B cell (primary cell): ENCODE measurements at regions not wholly inside any gene's neighbourhood (a gene's known extent, or its start where the extent isn't known, plus 50 kb on each side); places are given as distances from the start of the nearest gene placed in this dataset.

ENCODE experiments used
- ATAC-seq: fragments of 200-7000 bp; cut with Tn5 transposase; one replicate; pipeline ENCODE4 v1.10.0; 2021; ENCODE audit warnings: low read depth, mild to moderate bottlenecking, moderate number of reproducible peaks, moderate library complexity
- CTCF ChIA-PET: fragments of 350-600 bp; sonication (Branson Sonifier 250); formaldehyde crosslinking; loops from one replicate; lab custom pipeline; 2021; ENCODE audit warnings: antibody characterized with exemption, inconsistent platforms; lab: Charles Lee
- POLR2A ChIA-PET: fragments of 350-600 bp; sonication (Branson Sonifier 250); formaldehyde crosslinking; loops from one replicate; lab custom pipeline; 2021; ENCODE audit warnings: antibody characterized with exemption; lab: Charles Lee
- DNase-seq: peaks from one replicate; pipeline ENCODE4 v3.0.0; 2013
- H2AFZ ChIP-seq: 2 replicates; pipeline ENCODE4 v1.6.1; 2012; ENCODE audit warnings: mild to moderate bottlenecking, low read depth, low read length; ENCODE audit not compliant: insufficient read depth, poor library complexity, severe bottlenecking
- H3K27ac ChIP-seq, 2 donors: 1 replicate in 1 of 2; 2 replicates in 1 of 2; pipeline ENCODE4 v1.5.1; 2012 to 2013; ENCODE audit warnings: low read length in 2 of 2, mild to moderate bottlenecking in 2 of 2, moderate library complexity in 1 of 2
- H3K27me3 ChIP-seq, 4 experiments: fragments of 200-600 bp in 1 of 4; sonication (generic) in 1 of 4; replicated peaks in 1 of 4; 1 replicate in 2 of 4; 2 replicates in 2 of 4; pipeline versions ENCODE4 v1.6.1 to v1.7.0; 2013 to 2016; ENCODE audit warnings: low read length in 3 of 4, mild to moderate bottlenecking in 2 of 4, mixed read lengths in 1 of 4, moderate library complexity in 1 of 4; ENCODE audit not compliant: insufficient read depth in 4 of 4, control insufficient read depth in 3 of 4; ENCODE audit errors: control extremely low read depth in 1 of 4
- H3K36me3 ChIP-seq, 2 experiments: replicated peaks in 1 of 2; 1 replicate in 1 of 2; 2 replicates in 1 of 2; pipeline versions ENCODE4 v1.6.1 to v1.7.1; 2013; ENCODE audit warnings: low read length in 1 of 2; ENCODE audit not compliant: insufficient read depth in 2 of 2, control insufficient read depth in 1 of 2; ENCODE audit errors: control extremely low read depth in 1 of 2, extremely low read depth in 1 of 2
- H3K4me1 ChIP-seq, 2 donors: fragments of 200-600 bp in 1 of 2; sonication (generic) in 1 of 2; 1 replicate in 1 of 2; 2 replicates in 1 of 2; pipeline versions ENCODE4 v1.5.1 to v1.6.1; 2013 to 2017; ENCODE audit warnings: low read length in 2 of 2; ENCODE audit not compliant: control insufficient read depth in 2 of 2, insufficient read depth in 2 of 2
- H3K4me2 ChIP-seq: replicated peaks from 2 replicates; pipeline ENCODE3; 2012; ENCODE audit warnings: mild to moderate bottlenecking, low read depth, low read length; ENCODE audit not compliant: poor library complexity, severe bottlenecking
- H3K4me3 ChIP-seq, 5 experiments: fragments of 200-600 bp in 1 of 5; sonication (generic) in 1 of 5; 1 replicate in 3 of 5; 2 replicates in 2 of 5; pipeline versions ENCODE4 v1.5.1 to v1.7.0; 2011 to 2016; ENCODE audit warnings: low read length in 4 of 5, mild to moderate bottlenecking in 4 of 5, low read depth in 2 of 5, control low read depth in 1 of 5, moderate library complexity in 1 of 5; ENCODE audit not compliant: insufficient read depth in 1 of 5; ENCODE audit errors: control extremely low read depth in 1 of 5, extremely low read depth in 1 of 5
- H3K79me2 ChIP-seq: fragments of 200-600 bp; sonication (generic); one replicate; pipeline ENCODE4 v1.6.0; 2016; ENCODE audit warnings: low read length; ENCODE audit not compliant: control insufficient read depth, insufficient read depth
- H3K9ac ChIP-seq: fragments of 200-600 bp; sonication (generic); 2 replicates; pipeline ENCODE4 v1.6.1; 2017; ENCODE audit warnings: mild to moderate bottlenecking, low read length, moderate library complexity
- H3K9me3 ChIP-seq, 3 donors: one replicate each; pipeline versions ENCODE4 v1.6.1 to v1.7.1; 2013; ENCODE audit warnings: low read length in 2 of 3; ENCODE audit not compliant: control insufficient read depth in 2 of 3, insufficient read depth in 1 of 3; ENCODE audit errors: control extremely low read depth in 1 of 3
- H4K20me1 ChIP-seq: 2 replicates; pipeline ENCODE4 v1.6.0; 2012; ENCODE audit warnings: mild to moderate bottlenecking, low read length; ENCODE audit not compliant: insufficient read depth, control insufficient read depth, poor library complexity, severe bottlenecking
- H3K27ac Mint-ChIP-seq: one replicate; pipeline ENCODE4 v1.8.0; 2021; ENCODE audit warnings: mixed read lengths
- H3K27me3 Mint-ChIP-seq: one replicate; pipeline ENCODE4 v1.8.0; 2021; ENCODE audit warnings: mixed read lengths
- H3K4me1 Mint-ChIP-seq: one replicate; pipeline ENCODE4 v1.8.0; 2021; ENCODE audit warnings: mixed read lengths
- H3K4me3 Mint-ChIP-seq: one replicate; pipeline ENCODE4 v1.8.0; 2021; ENCODE audit warnings: mixed read lengths
- H3K9me3 Mint-ChIP-seq: one replicate; pipeline ENCODE4 v1.8.0; 2022; ENCODE audit warnings: mixed read lengths; ENCODE audit not compliant: insufficient read depth
- CTCF ChIP-seq: fragments of 200-600 bp; IDR thresholded peaks from one replicate; pipeline ENCODE4 v1.8.0; 2022; ENCODE audit warnings: antibody characterized with exemption, mild to moderate bottlenecking
- EZH2 ChIP-seq: IDR thresholded peaks from 2 replicates; pipeline ENCODE4 v1.6.1; 2012; ENCODE audit warnings: borderline replicate concordance, low read depth, mild to moderate bottlenecking, moderate library complexity, low read length; ENCODE audit not compliant: insufficient read depth, poor library complexity, severe bottlenecking
- WGBS: methylation state at CpG from one replicate; pipeline ENCODE4 v1.1.5; 2013; ENCODE audit warnings: missing lambda C conversion rate; ENCODE audit not compliant: insufficient coverage; 5-methylcytosine and 5-hydroxymethylcytosine counted together
- intact Hi-C: fragments of 100-400 bp; cut with micrococcal nuclease; formaldehyde crosslinking; loops from one replicate; pipeline ENCODE4 v1.10.0; 2022

DNA sequence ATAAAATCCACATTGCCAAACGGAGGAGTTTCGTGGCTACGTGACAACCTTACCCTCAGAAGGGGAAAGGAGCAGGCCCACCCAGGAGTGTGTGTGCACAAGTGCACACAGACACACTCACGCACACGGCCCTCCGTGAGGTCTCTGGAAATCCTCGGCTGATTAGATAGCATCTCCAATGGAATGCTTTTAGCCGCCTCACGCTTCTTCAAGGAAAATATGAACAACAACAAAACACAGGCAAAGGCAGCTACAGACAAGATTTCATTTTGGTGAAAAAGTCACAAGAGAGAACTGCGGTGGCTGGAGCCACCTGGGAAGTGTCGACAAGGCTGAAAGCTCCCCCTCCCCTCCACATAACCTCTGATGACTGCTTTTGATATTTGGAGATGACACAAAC, 391.8 kb upstream of the MKI67 start:
- H3K4me1 ChIP-seq = no peaks in the 10 kb centered on the region
- H3K36me3 ChIP-seq = no peaks in the 10 kb centered on the region
- no peak overlapping the region for H3K4me3 ChIP-seq
- Mint-ChIP-seq H3K4me3 (no peak overlapping the region), H3K27me3 (no peaks in the 10 kb centered on the region), H3K4me1 (no peaks in the 10 kb centered on the region), H3K27ac (no peak overlapping the region), H3K9me3 (no peaks in the 10 kb centered on the region)
- intact Hi-C loops = no loop called here
- no peaks in the 10 kb centered on the region for H3K27me3 ChIP-seq
- whole genome bisulfite sequencing = 91% methylated on average over 9 of the region's 11 CpGs
- peaks cover 0 to 6% (median 0%) of the 10 kb centered on the region in 3 donors for H3K9me3 ChIP-seq
- ChIA-PET CTCF (no interaction called here), POLR2A (no interaction called here)
- TF ChIP-seq EZH2 = no peak
- no peak for TF ChIP-seq CTCF
- H2AFZ ChIP-seq = no peak overlapping the region
- H3K9ac ChIP-seq = no peak overlapping the region
- no peak for ATAC-seq
- no peaks in the 10 kb centered on the region for H3K79me2 ChIP-seq
- DNase-seq = no peak
- H3K4me2 ChIP-seq = no peak overlapping the region
- no peak overlapping the region for H3K27ac ChIP-seq
- no peaks in the 10 kb centered on the region for H4K20me1 ChIP-seq

- Histone ChIP-seq H4K20me1 (no peaks in the 10 kb centered on the region), H3K9ac (no peak overlapping the region), H3K4me1 (no peaks in the 10 kb centered on the region), H3K4me2 (no peak overlapping the region), H3K36me3 (no peaks in the 10 kb centered on the region), H2AFZ (no peak overlapping the region), H3K4me3 (no peak overlapping the region), H3K27ac (no peak overlapping the region), H3K79me2 (no peaks in the 10 kb centered on the region), H3K9me3 (peaks cover 0 to 4% (median 0%) of the 10 kb centered on the region in 3 donors), H3K27me3 (no peaks in the 10 kb centered on the region)
- Mint-ChIP-seq H3K4me3 (no peak overlapping the region), H3K9me3 (no peaks in the 10 kb centered on the region), H3K27ac (no peak overlapping the region), H3K27me3 (no peaks in the 10 kb centered on the region), H3K4me1 (no peaks in the 10 kb centered on the region)
- TF ChIP-seq CTCF (no peak), EZH2 (no peak)
- no peak for ATAC-seq
- POLR2A ChIA-PET = no interaction called here
- WGBS = 74% methylated on average over 6 of the region's 6 CpGs
- intact Hi-C loops = no loop called here
- CTCF ChIA-PET = no interaction called here
- DNase-seq = no peak
Measured at GRCh38 chr10:128519581-128519980, 393.4 kb upstream of the MKI67 start.
